GM19238 (cell line): ENCODE measurements at regions not wholly inside any gene's neighbourhood (a gene's known extent, or its start where the extent isn't known, plus 50 kb on each side); places are given as distances from the start of the nearest gene placed in this dataset.
"Not testable (repeated sequence)": the region's sequence is repeated elsewhere in the genome, so short reads cannot be mapped to it uniquely, and the experiment has no call there.

ENCODE experiments used
- DNase-seq: peaks from one replicate; pipeline ENCODE4 v3.0.0; 2011; ENCODE audit warnings: low spot score; ENCODE audit not compliant: insufficient read length

GRCh38 chr15:87548590-87548989 is 707.9 kb downstream of the NTRK3 start:
- not testable (repeated sequence) for DNase-seq

GRCh38 chr15:87547470-87548181 is 708.9 kb downstream of the NTRK3 start:
- DNase-seq = no peak

- no peak for DNase-seq
Observed at GRCh38 chr15:87538327-87538834, 718.2 kb downstream of the NTRK3 start.

GRCh38 chr15:87537295-87537694 is 719.2 kb downstream of the NTRK3 start:
- DNase-seq = no peak

GRCh38 chr15:87533637-87534036 is 722.9 kb downstream of the NTRK3 start:
- not testable (repeated sequence) for DNase-seq

- DNase-seq = no peak
Observed at GRCh38 chr15:87528873-87529272, 727.7 kb downstream of the NTRK3 start.

- DNase-seq = no peak
Observed at GRCh38 chr15:87527875-87528274, 728.7 kb downstream of the NTRK3 start.

GRCh38 chr15:87527416-87527815 is 729.1 kb downstream of the NTRK3 start:
- no peak for DNase-seq

- DNase-seq = no peak
Observed at GRCh38 chr15:87523516-87523915, 733.0 kb downstream of the NTRK3 start.

GRCh38 chr15:87522997-87523396 is 733.5 kb downstream of the NTRK3 start:
- DNase-seq = no peak

GRCh38 chr15:87518957-87519356 is 737.6 kb downstream of the NTRK3 start:
- no peak for DNase-seq

- no peak for DNase-seq
Observed at GRCh38 chr15:87508086-87508485, 748.5 kb downstream of the NTRK3 start.

GRCh38 chr15:87502173-87502572 is 754.4 kb downstream of the NTRK3 start:
- DNase-seq = no peak

- DNase-seq = no peak
Observed at GRCh38 chr15:87500240-87500639, 756.3 kb downstream of the NTRK3 start.

- no peak for DNase-seq
Observed at GRCh38 chr15:87498560-87498959, 758.0 kb downstream of the NTRK3 start.

- no peak for DNase-seq
Observed at GRCh38 chr15:87496795-87497194, 759.7 kb downstream of the NTRK3 start.

GRCh38 chr15:87496109-87496508 is 760.4 kb downstream of the NTRK3 start:
- DNase-seq = no peak

- no peak for DNase-seq
Observed at GRCh38 chr15:87493803-87494202, 762.7 kb downstream of the NTRK3 start.

- DNase-seq = no peak
Observed at GRCh38 chr15:87492321-87492720, 764.2 kb downstream of the NTRK3 start.

- DNase-seq = no peak
Observed at GRCh38 chr15:87490666-87491065, 765.9 kb downstream of the NTRK3 start.

- DNase-seq = no peak
Observed at GRCh38 chr15:87489902-87490665, 766.5 kb downstream of the NTRK3 start.

GRCh38 chr15:87489456-87489855 is 767.1 kb downstream of the NTRK3 start:
- DNase-seq = no peak

- no peak for DNase-seq
Observed at GRCh38 chr15:87487484-87487883, 769.1 kb downstream of the NTRK3 start.
